Astrocyte (in vitro differentiated cells and primary cell): ENCODE measurements at regions not wholly inside any gene's neighbourhood (a gene's known extent, or its start where the extent isn't known, plus 50 kb on each side); places are given as distances from the start of the nearest gene placed in this dataset.

Experiments
- EZH2 ChIP-seq: IDR thresholded peaks from 2 replicates; pipeline ENCODE4 v1.6.1; 2012; ENCODE audit warnings: mild to moderate bottlenecking, low read length, inconsistent platforms; ENCODE audit not compliant: insufficient read depth
- TF ChIP-seq, protein P1 (sequence below): IDR thresholded peaks from 2 replicates; pipeline ENCODE4 v1.5.1; 2011; ENCODE audit warnings: low read depth, mild to moderate bottlenecking, inconsistent platforms, low read length, moderate library complexity; ENCODE audit not compliant: insufficient read depth

DNA sequence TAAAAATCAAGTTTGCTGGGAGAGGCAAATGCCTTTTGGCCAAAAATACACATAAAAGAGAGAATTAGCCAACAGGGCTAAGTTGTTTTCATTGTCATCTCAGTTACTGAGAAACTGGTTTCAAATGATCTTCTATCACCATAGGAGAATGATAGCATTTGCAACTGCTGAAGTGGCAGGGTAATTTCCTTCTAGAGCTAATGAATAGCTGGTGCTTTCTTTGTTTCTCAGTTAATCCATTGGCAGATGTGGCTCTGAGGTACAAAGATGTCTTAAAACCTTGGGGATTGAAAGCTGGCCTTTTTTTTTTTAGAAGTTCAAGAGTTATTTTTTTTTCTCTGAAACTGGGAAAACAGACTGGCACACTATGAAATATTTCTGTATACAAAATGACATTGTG, 332.7 kb upstream of the KLF12 start:
- TF ChIP-seq, protein P1, sequence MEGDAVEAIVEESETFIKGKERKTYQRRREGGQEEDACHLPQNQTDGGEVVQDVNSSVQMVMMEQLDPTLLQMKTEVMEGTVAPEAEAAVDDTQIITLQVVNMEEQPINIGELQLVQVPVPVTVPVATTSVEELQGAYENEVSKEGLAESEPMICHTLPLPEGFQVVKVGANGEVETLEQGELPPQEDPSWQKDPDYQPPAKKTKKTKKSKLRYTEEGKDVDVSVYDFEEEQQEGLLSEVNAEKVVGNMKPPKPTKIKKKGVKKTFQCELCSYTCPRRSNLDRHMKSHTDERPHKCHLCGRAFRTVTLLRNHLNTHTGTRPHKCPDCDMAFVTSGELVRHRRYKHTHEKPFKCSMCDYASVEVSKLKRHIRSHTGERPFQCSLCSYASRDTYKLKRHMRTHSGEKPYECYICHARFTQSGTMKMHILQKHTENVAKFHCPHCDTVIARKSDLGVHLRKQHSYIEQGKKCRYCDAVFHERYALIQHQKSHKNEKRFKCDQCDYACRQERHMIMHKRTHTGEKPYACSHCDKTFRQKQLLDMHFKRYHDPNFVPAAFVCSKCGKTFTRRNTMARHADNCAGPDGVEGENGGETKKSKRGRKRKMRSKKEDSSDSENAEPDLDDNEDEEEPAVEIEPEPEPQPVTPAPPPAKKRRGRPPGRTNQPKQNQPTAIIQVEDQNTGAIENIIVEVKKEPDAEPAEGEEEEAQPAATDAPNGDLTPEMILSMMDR = no peak
- TF ChIP-seq EZH2 = no peak
